ENCODE measurements at regions not wholly inside any gene's neighbourhood (a gene's known extent, or its start where the extent isn't known, plus 50 kb on each side); places are given as distances from the start of the nearest gene placed in this dataset.

- no peak for DNase-seq
- Histone ChIP-seq H3K36me3 (replicated peaks in 1 of 2) (no peaks in the 10 kb centered on the region), H3K27ac (no peak overlapping the region), H3K4me1 (replicated peaks in 1 of 2) (no peaks in the 10 kb centered on the region), H3K27me3 (no peaks in the 10 kb centered on the region), H3K4me3 (no peak overlapping the region), H3K9me3 (replicated peaks in 1 of 3) (no peaks in the 10 kb centered on the region)
- intact Hi-C loops (cut with DNase I): no loop called here
- 71 to 81% (median 80%) methylated on average over 5 of the region's 5 CpGs for WGBS, 4 donors
- TF ChIP-seq, protein P1, sequence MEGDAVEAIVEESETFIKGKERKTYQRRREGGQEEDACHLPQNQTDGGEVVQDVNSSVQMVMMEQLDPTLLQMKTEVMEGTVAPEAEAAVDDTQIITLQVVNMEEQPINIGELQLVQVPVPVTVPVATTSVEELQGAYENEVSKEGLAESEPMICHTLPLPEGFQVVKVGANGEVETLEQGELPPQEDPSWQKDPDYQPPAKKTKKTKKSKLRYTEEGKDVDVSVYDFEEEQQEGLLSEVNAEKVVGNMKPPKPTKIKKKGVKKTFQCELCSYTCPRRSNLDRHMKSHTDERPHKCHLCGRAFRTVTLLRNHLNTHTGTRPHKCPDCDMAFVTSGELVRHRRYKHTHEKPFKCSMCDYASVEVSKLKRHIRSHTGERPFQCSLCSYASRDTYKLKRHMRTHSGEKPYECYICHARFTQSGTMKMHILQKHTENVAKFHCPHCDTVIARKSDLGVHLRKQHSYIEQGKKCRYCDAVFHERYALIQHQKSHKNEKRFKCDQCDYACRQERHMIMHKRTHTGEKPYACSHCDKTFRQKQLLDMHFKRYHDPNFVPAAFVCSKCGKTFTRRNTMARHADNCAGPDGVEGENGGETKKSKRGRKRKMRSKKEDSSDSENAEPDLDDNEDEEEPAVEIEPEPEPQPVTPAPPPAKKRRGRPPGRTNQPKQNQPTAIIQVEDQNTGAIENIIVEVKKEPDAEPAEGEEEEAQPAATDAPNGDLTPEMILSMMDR (IDR thresholded peaks at IDR 0.05): no peak
- no peak for TF ChIP-seq POLR2A (IDR thresholded peaks at IDR 0.05)
Measured at GRCh38 chr13:105732806-105733529, 802.5 kb downstream of the EFNB2 start.

GRCh38 chr13:105725887-105726286, 809.6 kb downstream of the EFNB2 start:
- H3K36me3 ChIP-seq (replicated peaks in 1 of 2): no peaks in the 10 kb centered on the region
- H3K27me3 ChIP-seq: no peaks in the 10 kb centered on the region
- no peaks in the 10 kb centered on the region for H3K9me3 ChIP-seq (replicated peaks in 1 of 3)
- no peak overlapping the region for H3K4me3 ChIP-seq
- DNase-seq: no peak
- TF ChIP-seq, protein P1 (IDR thresholded peaks at IDR 0.05): no peak
- no peak for TF ChIP-seq POLR2A (IDR thresholded peaks at IDR 0.05)
- no peak overlapping the region for H3K27ac ChIP-seq
- WGBS, 4 donors: 87 to 89% (median 87%) methylated on average over 6 to 8 of the region's 8 CpGs
- intact Hi-C loops (cut with DNase I): no loop called here
- H3K4me1 ChIP-seq (replicated peaks in 1 of 2): no peaks in the 10 kb centered on the region

- Histone ChIP-seq H3K27ac (no peak overlapping the region), H3K9me3 (replicated peaks in 1 of 3) (no peaks in the 10 kb centered on the region), H3K4me1 (replicated peaks in 1 of 2) (no peaks in the 10 kb centered on the region), H3K27me3 (no peaks in the 10 kb centered on the region), H3K36me3 (replicated peaks in 1 of 2) (no peaks in the 10 kb centered on the region), H3K4me3 (no peak overlapping the region)
- 44 to 70% (median 51%) methylated on average over 3 of the region's 3 CpGs for WGBS, 4 donors
- no peak for DNase-seq
- intact Hi-C loops (cut with DNase I): no loop called here
- TF ChIP-seq, protein P1 (IDR thresholded peaks at IDR 0.05): no peak
- TF ChIP-seq POLR2A (IDR thresholded peaks at IDR 0.05): no peak
Measured at GRCh38 chr13:105721016-105721415, 814.4 kb downstream of the EFNB2 start.

DNA sequence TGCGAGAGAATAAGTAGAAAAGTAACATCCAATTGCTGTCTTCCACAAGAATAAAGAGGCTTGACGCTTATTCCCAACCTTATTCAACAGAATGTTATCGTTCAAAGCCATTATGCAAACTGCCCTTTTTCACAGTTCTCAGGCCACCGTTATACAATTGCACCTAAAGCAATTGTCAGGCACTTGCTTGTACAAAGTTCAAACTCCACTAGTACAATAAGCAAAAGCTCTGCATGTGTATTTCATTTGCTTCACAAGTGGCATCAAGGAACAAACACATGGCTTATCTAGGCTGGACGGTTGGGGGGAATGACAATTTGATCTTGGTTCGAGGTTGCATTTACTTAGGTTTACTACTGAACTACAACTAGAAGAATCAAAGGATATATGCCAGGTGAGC, 815.6 kb downstream of the EFNB2 start:
- Histone ChIP-seq H3K27me3 (no peaks in the 10 kb centered on the region), H3K9me3 (replicated peaks in 1 of 3) (no peaks in the 10 kb centered on the region), H3K4me1 (replicated peaks in 1 of 2) (no peaks in the 10 kb centered on the region), H3K36me3 (replicated peaks in 1 of 2) (no peaks in the 10 kb centered on the region), H3K27ac (no peak overlapping the region), H3K4me3 (no peak overlapping the region)
- 79 to 83% (median 80%) methylated on average over 6 of the region's 6 CpGs for WGBS, 4 donors
- TF ChIP-seq, protein P1 (IDR thresholded peaks at IDR 0.05): no peak
- TF ChIP-seq POLR2A (IDR thresholded peaks at IDR 0.05): no peak
- DNase-seq: no peak
- intact Hi-C loops (cut with DNase I): no loop called here
